MM.1S (cell line): ENCODE measurements at regions not wholly inside any gene's neighbourhood (a gene's known extent, or its start where the extent isn't known, plus 50 kb on each side); places are given as distances from the start of the nearest gene placed in this dataset.

Experiments
- DNase-seq: peaks from one replicate; pipeline ENCODE4 v3.0.0-alpha.2; 2015
- H2AFZ ChIP-seq: fragments of 300-600 bp; sonication (generic); 2 replicates; pipeline ENCODE4 v1.6.0; 2016; ENCODE audit warnings: antibody characterized with exemption, low read length
- H3F3A ChIP-seq: fragments of 300-600 bp; sonication (generic); 2 replicates; pipeline ENCODE4 v1.6.1; 2016; ENCODE audit warnings: mild to moderate bottlenecking, antibody characterized with exemption, low read length, moderate library complexity, mixed read lengths; ENCODE audit not compliant: insufficient read depth
- H3K27ac ChIP-seq: fragments of 300-600 bp; sonication (generic); 2 replicates; pipeline ENCODE4 v1.5.1; 2016; ENCODE audit warnings: mild to moderate bottlenecking, low read length
- H3K27me3 ChIP-seq: fragments of 300-600 bp; sonication (generic); replicated peaks from 2 replicates; pipeline ENCODE4 v1.6.0; 2016; ENCODE audit warnings: low read length; ENCODE audit not compliant: insufficient read depth
- H3K36me3 ChIP-seq: fragments of 300-600 bp; sonication (generic); replicated peaks from 2 replicates; pipeline ENCODE4 v1.6.1; 2016; ENCODE audit warnings: mild to moderate bottlenecking, low read length, mixed read lengths; ENCODE audit not compliant: insufficient read depth
- H3K4me1 ChIP-seq: fragments of 300-600 bp; sonication (generic); 2 replicates; pipeline ENCODE4 v1.6.1; 2016; ENCODE audit warnings: low read length, mixed read lengths
- H3K4me2 ChIP-seq: fragments of 300-600 bp; sonication (generic); 2 replicates; pipeline ENCODE4 v1.6.0; 2016; ENCODE audit warnings: low read depth, low read length
- H3K4me3 ChIP-seq: fragments of 300-600 bp; sonication (generic); 2 replicates; pipeline ENCODE4 v1.5.1; 2016; ENCODE audit warnings: low read length, mixed read lengths
- H3K79me2 ChIP-seq: fragments of 300-600 bp; sonication (generic); 2 replicates; pipeline ENCODE4 v1.6.1; 2016; ENCODE audit warnings: mixed run types, low read length, mixed read lengths
- H3K9ac ChIP-seq: fragments of 300-600 bp; sonication (generic); 2 replicates; pipeline ENCODE4 v1.6.1; 2016; ENCODE audit warnings: low read length, mixed read lengths
- H3K9me2 ChIP-seq: fragments of 300-600 bp; sonication (generic); replicated peaks from 2 replicates; pipeline ENCODE4 v1.6.1; 2016; ENCODE audit warnings: mild to moderate bottlenecking, low read length, mixed read lengths; ENCODE audit not compliant: insufficient read depth
- H3K9me3 ChIP-seq: fragments of 300-600 bp; sonication (generic); replicated peaks from 2 replicates; pipeline ENCODE4 v1.6.1; 2016; ENCODE audit warnings: mild to moderate bottlenecking, low read length, mixed read lengths; ENCODE audit not compliant: insufficient read depth
- H4K20me1 ChIP-seq: fragments of 300-600 bp; sonication (generic); 2 replicates; pipeline ENCODE4 v1.6.1; 2016; ENCODE audit warnings: mild to moderate bottlenecking, low read length, moderate library complexity, mixed read lengths; ENCODE audit not compliant: insufficient read depth
- CTCF ChIP-seq: fragments of 300-600 bp; sonication (generic); IDR thresholded peaks from 2 replicates; pipeline ENCODE4 v1.5.1; 2016; ENCODE audit warnings: antibody characterized with exemption, low read length, mixed read lengths
- EZH2 ChIP-seq: fragments of 300-600 bp; sonication (generic); optimal IDR thresholded peaks from 2 replicates; pipeline ENCODE3; 2017; ENCODE audit warnings: low read depth, mild to moderate bottlenecking, antibody characterized with exemption, low read length, mixed read lengths
- EZH2phosphoT487 ChIP-seq: fragments of 300-600 bp; sonication (generic); IDR thresholded peaks from 2 replicates; pipeline ENCODE4 v1.6.1; 2018; ENCODE audit warnings: antibody characterized with exemption, low read length

- Histone ChIP-seq H2AFZ (no peak overlapping the region), H4K20me1 (no peaks in the 10 kb centered on the region), H3K9me3 (no peaks in the 10 kb centered on the region), H3K4me1 (no peaks in the 10 kb centered on the region), H3K79me2 (no peaks in the 10 kb centered on the region), H3K4me3 (no peak overlapping the region), H3K9ac (no peak overlapping the region), H3K36me3 (no peaks in the 10 kb centered on the region), H3K4me2 (no peak overlapping the region), H3F3A (no peaks in the 10 kb centered on the region), H3K27me3 (no peaks in the 10 kb centered on the region), H3K9me2 (no peaks in the 10 kb centered on the region), H3K27ac (no peak overlapping the region)
- no peak for TF ChIP-seq EZH2phosphoT487
- no peak for DNase-seq
These were observed 244.8 kb downstream of the ACTR3B start for GRCh38 chr7:153004341-153004740.

GRCh38 chr7:153005750-153006435 lies 246.3 kb downstream of the ACTR3B start:
- H3K9me3 ChIP-seq = no peaks in the 10 kb centered on the region
- no peaks in the 10 kb centered on the region for H3F3A ChIP-seq
- H3K9ac ChIP-seq = no peak overlapping the region
- DNase-seq = no peak
- H3K27me3 ChIP-seq = no peaks in the 10 kb centered on the region
- no peak overlapping the region for H2AFZ ChIP-seq
- no peak for TF ChIP-seq EZH2
- no peak for TF ChIP-seq CTCF
- TF ChIP-seq EZH2phosphoT487 = no peak
- H4K20me1 ChIP-seq = no peaks in the 10 kb centered on the region
- no peak overlapping the region for H3K27ac ChIP-seq
- no peak overlapping the region for H3K4me3 ChIP-seq
- no peaks in the 10 kb centered on the region for H3K4me1 ChIP-seq
- no peaks in the 10 kb centered on the region for H3K36me3 ChIP-seq
- no peaks in the 10 kb centered on the region for H3K79me2 ChIP-seq
- no peaks in the 10 kb centered on the region for H3K9me2 ChIP-seq
- no peak overlapping the region for H3K4me2 ChIP-seq

- DNase-seq = no peak
- Histone ChIP-seq H3K4me1 (no peaks in the 10 kb centered on the region; the same call in 1 of the 2 replicates), H3K9ac (no peak overlapping the region), H3K79me2 (no peaks in the 10 kb centered on the region), H3K27ac (no peak overlapping the region), H3F3A (no peaks in the 10 kb centered on the region), H3K36me3 (no peaks in the 10 kb centered on the region), H3K4me3 (no peak overlapping the region), H4K20me1 (no peaks in the 10 kb centered on the region), H3K27me3 (no peaks in the 10 kb centered on the region), H3K9me2 (no peaks in the 10 kb centered on the region), H3K9me3 (no peaks in the 10 kb centered on the region), H3K4me2 (no peak overlapping the region), H2AFZ (no peak overlapping the region)
- TF ChIP-seq CTCF (no peak), EZH2phosphoT487 (no peak), EZH2 (no peak)
These were observed 246.9 kb downstream of the ACTR3B start for GRCh38 chr7:153006452-153006851.

- Histone ChIP-seq H3K27ac (no peak overlapping the region), H3K36me3 (no peaks in the 10 kb centered on the region), H3K4me1 (no peaks in the 10 kb centered on the region; the same call in 1 of the 2 replicates), H3K79me2 (no peaks in the 10 kb centered on the region), H3K9me2 (no peaks in the 10 kb centered on the region), H3K9ac (no peak overlapping the region), H3K27me3 (no peaks in the 10 kb centered on the region), H3K4me2 (no peak overlapping the region), H3K9me3 (no peaks in the 10 kb centered on the region), H4K20me1 (no peaks in the 10 kb centered on the region), H2AFZ (no peak overlapping the region), H3F3A (no peaks in the 10 kb centered on the region), H3K4me3 (no peak overlapping the region)
- TF ChIP-seq EZH2 (no peak), EZH2phosphoT487 (no peak), CTCF (no peak)
- DNase-seq = no peak
These were observed 247.4 kb downstream of the ACTR3B start for GRCh38 chr7:153006911-153007310.
